Left lobe of liver (tissue), 2 donors: ENCODE measurements at regions not wholly inside any gene's neighbourhood (a gene's known extent, or its start where the extent isn't known, plus 50 kb on each side); places are given as distances from the start of the nearest gene placed in this dataset.
A peak's percentile ranks its signal among the peaks of the same experiment; 100 is the strongest.

ENCODE experiments used
- ATAC-seq: fragments of 200-7000 bp; cut with Tn5 transposase; one replicate; pipeline ENCODE4 v1.9.1; 2020; ENCODE audit warnings: mild to moderate bottlenecking, moderate library complexity
- DNase-seq: peaks from one replicate; pipeline ENCODE4 v3.0.0-alpha.2; 2020; ENCODE audit warnings: low spot score
- donor health status: DM: no; HTN: no; CAD: no; lungs with moderate emphysema.
- donor health status: DM: no; HTN: yes; CAD: no.

- ATAC-seq (no peak), DNase-seq (no peak)
Measured at GRCh38 chr7:22962775-22963350, 51.1 kb downstream of the HYCC1 start.

GRCh38 chr7:22958742-22959141, 55.2 kb downstream of the HYCC1 start:
- ATAC-seq (no peak), DNase-seq (no peak)

GRCh38 chr7:22954251-22954650, 59.7 kb downstream of the HYCC1 start:
- no peak for ATAC-seq
- no peak for DNase-seq

- ATAC-seq (no peak), DNase-seq (no peak)
Measured at GRCh38 chr7:22952306-22953015, 61.5 kb downstream of the HYCC1 start.

GRCh38 chr7:22949944-22950343, 64.0 kb downstream of the HYCC1 start:
- no peak for ATAC-seq
- DNase-seq, result no peak

GRCh38 chr7:22949221-22949620, 64.7 kb downstream of the HYCC1 start:
- DNase-seq (no peak), ATAC-seq (no peak)

GRCh38 chr7:22948770-22949169, 65.2 kb downstream of the HYCC1 start:
- peak; percentile 96 for ATAC-seq

GRCh38 chr7:22945584-22945983, 68.3 kb downstream of the HYCC1 start:
- ATAC-seq (no peak), DNase-seq (no peak)

More at GRCh38 chr7:22948770-22949169, 65.2 kb downstream of the HYCC1 start:
- peak; percentile 50 for DNase-seq

- ATAC-seq, result no peak
- DNase-seq, result no peak
Measured at GRCh38 chr7:22944510-22944909, 69.4 kb downstream of the HYCC1 start.

- ATAC-seq (no peak), DNase-seq (no peak)
Measured at GRCh38 chr7:22944022-22944421, 69.9 kb downstream of the HYCC1 start.

GRCh38 chr7:22942191-22942590, 71.7 kb downstream of the HYCC1 start:
- ATAC-seq, result no peak
- no peak for DNase-seq

GRCh38 chr7:22939842-22940241, 74.1 kb downstream of the HYCC1 start:
- ATAC-seq (no peak), DNase-seq (no peak)

GRCh38 chr7:22937946-22938345, 76.0 kb downstream of the HYCC1 start:
- ATAC-seq, result no peak
- DNase-seq, result no peak

GRCh38 chr7:22936246-22936645, 77.7 kb downstream of the HYCC1 start:
- no peak for ATAC-seq

GRCh38 chr7:22935269-22935668, 78.7 kb downstream of the HYCC1 start:
- DNase-seq (no peak), ATAC-seq (no peak)

More at GRCh38 chr7:22936246-22936645, 77.7 kb downstream of the HYCC1 start:
- DNase-seq, result no peak

- DNase-seq (no peak), ATAC-seq (no peak)
Measured at GRCh38 chr7:22934473-22935065, 79.4 kb downstream of the HYCC1 start.

GRCh38 chr7:22934023-22934422, 79.9 kb downstream of the HYCC1 start:
- no peak for ATAC-seq
- DNase-seq, result no peak

GRCh38 chr7:22932896-22933295, 81.0 kb downstream of the HYCC1 start:
- no peak for ATAC-seq
- DNase-seq, result no peak

- no peak for ATAC-seq
- no peak for DNase-seq
Measured at GRCh38 chr7:22931011-22931410, 82.9 kb downstream of the HYCC1 start.

GRCh38 chr7:22922307-22922706, 91.6 kb downstream of the HYCC1 start:
- ATAC-seq, result peak; percentile 33
- DNase-seq, result no peak

GRCh38 chr7:22921386-22922086, 92.4 kb downstream of the HYCC1 start:
- DNase-seq (no peak), ATAC-seq (no peak)

GRCh38 chr7:22920672-22921071, 93.3 kb downstream of the HYCC1 start:
- ATAC-seq (no peak), DNase-seq (no peak)
